ENCODE measurements at regions not wholly inside any gene's neighbourhood (a gene's known extent, or its start where the extent isn't known, plus 50 kb on each side); places are given as distances from the start of the nearest gene placed in this dataset.

- TF ChIP-seq CTCF (IDR thresholded peaks at IDR 0.05): no peak
- TF ChIP-seq POLR2A (IDR thresholded peaks at IDR 0.05): no peak
Observed at GRCh38 chr5:3034881-3035280, 283.4 kb upstream of the IRX2 start.

All from breast epithelium (tissue), 3 donors.